IMR-90 (cell line): ENCODE measurements at regions not wholly inside any gene's neighbourhood (a gene's known extent, or its start where the extent isn't known, plus 50 kb on each side); places are given as distances from the start of the nearest gene placed in this dataset.

Experiments
- ATAC-seq: fragments of 200-7000 bp; cut with Tn5 transposase; 2 replicates; pipeline ENCODE4 v1.9.1; 2020; ENCODE audit warnings: low read depth, mild to moderate bottlenecking, moderate library complexity
- BruUV-seq: library from RNA; stranded (reverse); fragments of 400-500 nt; replicated peaks from 2 replicates; lab custom pipeline; 2021; lab: Mats Ljungman, UMichigan
- CTCF ChIA-PET: fragments of 300-600 bp; formaldehyde crosslinking; extraction: SDS; loops from one replicate; lab custom pipeline; 2021; ENCODE audit warnings: antibody characterized with exemption; lab: Yijun Ruan, JAX
- POLR2A ChIA-PET: fragments of 300-600 bp; sonication (Branson Sonifier 250); formaldehyde crosslinking; loops from one replicate; lab custom pipeline; 2022; ENCODE audit warnings: antibody characterized with exemption; ENCODE audit not compliant: unreplicated experiment; lab: Charles Lee
- DNase-seq: peaks from one replicate; pipeline ENCODE4 v3.0.0; 2013
- H2AFZ ChIP-seq: replicated peaks from 2 replicates; pipeline ENCODE3; 2013; ENCODE audit warnings: low read length, mild to moderate bottlenecking; ENCODE audit not compliant: poor library complexity
- H2AK5ac ChIP-seq: 2 replicates; pipeline ENCODE4 v1.6.1; 2013; ENCODE audit warnings: low read depth, low read length, inconsistent platforms
- H2AK9ac ChIP-seq: replicated peaks from 2 replicates; pipeline ENCODE3; 2013; ENCODE audit warnings: mild to moderate bottlenecking, low read depth, low read length, moderate library complexity; ENCODE audit not compliant: poor library complexity
- H2BK120ac ChIP-seq: 2 replicates; pipeline ENCODE4 v1.6.1; 2013; ENCODE audit warnings: low read depth, low read length, inconsistent platforms
- H2BK15ac ChIP-seq: 3 replicates; pipeline ENCODE4 v1.6.1; 2013; ENCODE audit warnings: low read depth, low read length, inconsistent platforms
- H2BK20ac ChIP-seq: 2 replicates; pipeline ENCODE4 v1.6.1; 2013; ENCODE audit warnings: low read depth, mild to moderate bottlenecking, inconsistent platforms, low read length, moderate library complexity
- H2BK5ac ChIP-seq: 2 replicates; pipeline ENCODE4 v1.6.1; 2013; ENCODE audit warnings: mild to moderate bottlenecking, low read depth, low read length, inconsistent platforms; ENCODE audit not compliant: poor library complexity, severe bottlenecking
- H3K14ac ChIP-seq: replicated peaks from 2 replicates; pipeline ENCODE4 v1.6.1; 2013; ENCODE audit warnings: low read depth, low read length, inconsistent platforms
- H3K18ac ChIP-seq: 2 replicates; pipeline ENCODE4 v1.6.1; 2013; ENCODE audit warnings: low read depth, low read length, control low read depth
- H3K23ac ChIP-seq: 2 replicates; pipeline ENCODE4 v1.6.1; 2013; ENCODE audit warnings: low read depth, low read length, inconsistent platforms
- H3K27ac ChIP-seq: 2 replicates; pipeline ENCODE4 v1.5.1; 2013; ENCODE audit warnings: mild to moderate bottlenecking, control low read depth, low read length; ENCODE audit not compliant: insufficient read depth
- H3K27me3 ChIP-seq: 2 replicates; pipeline ENCODE4 v1.6.1; 2013; ENCODE audit warnings: low read length; ENCODE audit not compliant: control insufficient read depth, insufficient read depth
- H3K36me3 ChIP-seq: 2 replicates; pipeline ENCODE4 v1.6.1; 2013; ENCODE audit warnings: low read length, mixed read lengths; ENCODE audit not compliant: control insufficient read depth, insufficient read depth
- H3K4ac ChIP-seq: 2 replicates; pipeline ENCODE4 v1.6.1; 2013; ENCODE audit warnings: low read depth, low read length, inconsistent platforms
- H3K4me1 ChIP-seq: 2 replicates; pipeline ENCODE4 v1.6.1; 2013; ENCODE audit warnings: low read length, mixed read lengths; ENCODE audit not compliant: control insufficient read depth, insufficient read depth
- H3K4me2 ChIP-seq: 2 replicates; pipeline ENCODE4 v1.6.1; 2013; ENCODE audit warnings: low read depth, mild to moderate bottlenecking, control low read depth, low read length, moderate library complexity
- H3K4me3 ChIP-seq: 2 replicates; pipeline ENCODE4 v1.5.1; 2013; ENCODE audit warnings: low read depth, mild to moderate bottlenecking, control low read depth, low read length, moderate library complexity; ENCODE audit not compliant: insufficient read depth
- H3K56ac ChIP-seq: 2 replicates; pipeline ENCODE4 v1.6.1; 2013; ENCODE audit warnings: low read length, inconsistent platforms; ENCODE audit not compliant: insufficient read depth; ENCODE audit errors: extremely low read depth
- H3K79me1 ChIP-seq, 2 experiments: 2 replicates each; pipeline ENCODE4 v1.6.1; 2013; ENCODE audit warnings: low read length in 2 of 2, inconsistent platforms in 1 of 2, low read depth in 1 of 2
- H3K9ac ChIP-seq: 2 replicates; pipeline ENCODE4 v1.6.1; 2013; ENCODE audit warnings: low read depth, low read length, control low read depth
- H3K9me1 ChIP-seq: 2 replicates; pipeline ENCODE4 v1.6.1; 2013; ENCODE audit warnings: low read length, inconsistent platforms; ENCODE audit not compliant: insufficient read depth
- H3K9me3 ChIP-seq: 2 replicates; pipeline ENCODE4 v1.6.1; 2013; ENCODE audit warnings: low read length; ENCODE audit not compliant: control insufficient read depth, insufficient read depth
- H4K20me1 ChIP-seq: 2 replicates; pipeline ENCODE4 v1.6.1; 2013; ENCODE audit warnings: low read length, inconsistent platforms; ENCODE audit not compliant: insufficient read depth
- H4K5ac ChIP-seq: 2 replicates; pipeline ENCODE4 v1.6.1; 2013; ENCODE audit warnings: mild to moderate bottlenecking, low read depth, low read length, control low read depth
- H4K8ac ChIP-seq, 2 experiments: 2 replicates each; pipeline ENCODE4 v1.6.1; 2013; ENCODE audit warnings: low read depth in 2 of 2, low read length in 2 of 2, control low read depth in 1 of 2, inconsistent platforms in 1 of 2
- H4K91ac ChIP-seq: 2 replicates; pipeline ENCODE4 v1.6.1; 2013; ENCODE audit warnings: low read depth, low read length, inconsistent platforms; ENCODE audit not compliant: insufficient read depth
- BHLHE40 ChIP-seq: fragments of 150-350 bp; IDR thresholded peaks from 2 replicates; pipeline ENCODE4 v1.6.1; 2016; ENCODE audit warnings: mild to moderate bottlenecking, low read depth, low read length
- CHD1 ChIP-seq: IDR thresholded peaks from 2 replicates; pipeline ENCODE4 v1.6.1; 2012; ENCODE audit warnings: low read depth, low read length, improper control_type of control experiment
- FOS ChIP-seq: fragments of 150-350 bp; IDR thresholded peaks from 2 replicates; pipeline ENCODE4 v1.6.1; 2016; ENCODE audit warnings: low read depth, low read length
- MAFK ChIP-seq: IDR thresholded peaks from 2 replicates; pipeline ENCODE4 v1.6.1; 2012; ENCODE audit warnings: low read depth, low read length, improper control_type of control experiment
- MAZ ChIP-seq: IDR thresholded peaks from 2 replicates; pipeline ENCODE4 v1.6.1; 2012; ENCODE audit warnings: low read depth, mild to moderate bottlenecking, low read length, improper control_type of control experiment, moderate library complexity, borderline replicate concordance
- MXI1 ChIP-seq: IDR thresholded peaks from 2 replicates; pipeline ENCODE4 v1.6.1; 2012; ENCODE audit warnings: low read depth, mild to moderate bottlenecking, low read length, moderate library complexity, borderline replicate concordance
- NFE2L2 ChIP-seq: fragments of 150-350 bp; IDR thresholded peaks from 2 replicates; pipeline ENCODE4 v1.6.1; 2016; ENCODE audit warnings: low read depth, mild to moderate bottlenecking, low read length
- POLR2A ChIP-seq: IDR thresholded peaks from 2 replicates; pipeline ENCODE4 v1.6.1; 2012; ENCODE audit warnings: mild to moderate bottlenecking, low read depth, low read length
- RAD21 ChIP-seq: IDR thresholded peaks from 2 replicates; pipeline ENCODE4 v1.6.1; 2012; ENCODE audit warnings: low read length, improper control_type of control experiment
- RCOR1 ChIP-seq: IDR thresholded peaks from 2 replicates; pipeline ENCODE4 v1.6.1; 2012; ENCODE audit warnings: mild to moderate bottlenecking, low read length, improper control_type of control experiment; ENCODE audit not compliant: insufficient replicate concordance
- RFX5 ChIP-seq: IDR thresholded peaks from 2 replicates; pipeline ENCODE4 v1.8.0; 2012; ENCODE audit warnings: low read depth, mild to moderate bottlenecking, low read length, moderate library complexity
- SMC3 ChIP-seq: fragments of 150-350 bp; IDR thresholded peaks from 2 replicates; pipeline ENCODE4 v1.6.1; 2016; ENCODE audit warnings: low read depth, mild to moderate bottlenecking, antibody characterized with exemption, low read length, moderate library complexity
- WGBS, 2 experiments: methylation state at CpG; one replicate each; pipeline versions ENCODE4 v1.1.5 to v1.1.7; 2013; ENCODE audit warnings: missing lambda C conversion rate in 2 of 2; ENCODE audit not compliant: insufficient read length in 1 of 2; ENCODE audit errors: extremely low coverage in 2 of 2; 5-methylcytosine and 5-hydroxymethylcytosine counted together
- dilution Hi-C: fragments of 300-500 bp; cut with HindIII; formaldehyde crosslinking; loops from one replicate; pipeline ENCODE4 v1.14.3; 2018; ENCODE audit warnings: low sequenced_read_pairs; ENCODE audit not compliant: unreplicated experiment
- in situ Hi-C: fragments of 300-500 bp; cut with MboI; formaldehyde crosslinking; loops from 3 replicates; pipeline ENCODE4 v1.14.3; 2019; ENCODE audit warnings: low sequenced_read_pairs, inconsistent platforms, mixed read lengths
- intact Hi-C: fragments of 100-400 bp; cut with micrococcal nuclease; formaldehyde crosslinking; loops from 2 replicates; pipeline ENCODE4 v1.10.0; 2022
- TF ChIP-seq, protein P1 (sequence below): fragments of 150-350 bp; IDR thresholded peaks from 2 replicates; pipeline ENCODE4 v1.6.1; 2017; ENCODE audit warnings: mild to moderate bottlenecking, antibody characterized with exemption, low read length, low read depth
- TF ChIP-seq, protein P2 (sequence below): fragments of 150-350 bp; IDR thresholded peaks from 2 replicates; pipeline ENCODE4 v1.6.1; 2016; ENCODE audit warnings: low read depth, mild to moderate bottlenecking, low read length, moderate library complexity, borderline replicate concordance
- TF ChIP-seq, protein P3 (sequence below): conservative IDR thresholded peaks from 2 replicates; pipeline ENCODE4 v1.5.1; 2012; ENCODE audit warnings: mild to moderate bottlenecking, low read depth, low read length, improper control_type of control experiment

DNA sequence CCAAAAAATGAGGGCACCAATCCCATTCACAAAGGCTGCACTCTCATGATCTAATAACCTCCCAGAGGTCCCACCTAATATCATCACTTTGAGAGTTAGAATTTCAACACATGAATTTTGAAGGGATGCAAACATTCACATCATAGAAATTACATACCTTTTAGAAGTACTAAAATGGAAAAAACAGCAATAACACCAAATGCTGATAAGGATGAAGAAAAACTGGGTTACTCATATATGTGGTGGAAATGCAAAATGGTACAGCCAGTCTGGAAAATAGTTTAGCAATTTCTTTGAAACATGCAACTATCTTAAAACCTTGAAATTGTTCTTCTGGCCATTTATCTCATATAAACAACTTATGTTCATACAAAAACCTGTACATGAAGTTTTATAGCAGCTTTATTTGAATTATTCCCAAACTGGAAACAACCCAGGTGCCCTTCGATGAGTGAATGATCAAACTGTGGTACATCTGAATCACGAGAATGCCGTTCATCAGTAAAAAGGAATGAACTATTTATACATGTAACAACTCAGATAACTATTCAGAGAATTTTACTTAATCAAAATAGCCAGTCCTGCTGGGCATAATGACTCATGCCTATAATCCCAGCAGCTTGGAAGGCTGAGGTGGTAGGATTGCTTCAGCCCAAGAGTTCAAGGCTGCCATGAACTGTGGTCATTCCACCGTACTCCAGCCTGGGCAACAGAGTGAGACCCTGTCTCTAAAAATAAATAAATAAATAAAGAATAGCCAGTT is 109.4 kb upstream of the SSTR1 start:
- BruUV-seq = no TSS peak
- Histone ChIP-seq H3K4me2 (no peak overlapping the region), H2AFZ (no peak overlapping the region), H2BK15ac (no peak overlapping the region; the same call in 2 of the 3 replicates), H3K4me1 (no peaks in the 10 kb centered on the region), H2AK9ac (no peak overlapping the region), H3K4ac (peak overlapping the region; percentile 45; the same call in 1 of the 2 replicates), H3K27ac (0 out of 2 replicates have a peak overlapping the region, but pooled peaks have one; percentile 20), H3K18ac (peak overlapping the region; percentile 97; the same call in 1 of the 2 replicates), H3K9me1 (no peaks in the 10 kb centered on the region), H2BK20ac (peak overlapping the region; percentile 75; the same call in 1 of the 2 replicates), H3K9ac (no peak overlapping the region), H3K9me3 (peaks cover 13% of the 10 kb centered on the region), H3K79me1 (no peaks in the 10 kb centered on the region), H4K5ac (peak overlapping the region; percentile 82; the same call in 1 of the 2 replicates), H2AK5ac (no peak overlapping the region), H2BK120ac (peak overlapping the region; percentile 75), H4K8ac (peak overlapping the region in 1 of 2 experiments; percentile 47; a peak in 2 of 4 replicates), H3K27me3 (no peaks in the 10 kb centered on the region), H3K36me3 (no peaks in the 10 kb centered on the region), H4K91ac (peak overlapping the region; percentile 67), H2BK5ac (peak overlapping the region; percentile 98), H3K56ac (0 out of 2 replicates have a peak overlapping the region, but pooled peaks have one; percentile 7), H3K14ac (no peak overlapping the region), H3K23ac (no peak overlapping the region), H3K4me3 (no peak overlapping the region), H4K20me1 (no peaks in the 10 kb centered on the region)
- in situ Hi-C loops = no loop called here
- dilution Hi-C loops = no loop called here
- peak; percentile 95 for DNase-seq
- intact Hi-C loops = no loop called here
- WGBS, 2 experiments = no CpG with 5 or more reads among the region's 4 CpGs
- POLR2A ChIA-PET = no interaction called here
- CTCF ChIA-PET = no interaction called here
- peak; percentile 96 for ATAC-seq
- no peak for TF ChIP-seq MAZ
- no peak for TF ChIP-seq NFE2L2
- TF ChIP-seq, protein P1, sequence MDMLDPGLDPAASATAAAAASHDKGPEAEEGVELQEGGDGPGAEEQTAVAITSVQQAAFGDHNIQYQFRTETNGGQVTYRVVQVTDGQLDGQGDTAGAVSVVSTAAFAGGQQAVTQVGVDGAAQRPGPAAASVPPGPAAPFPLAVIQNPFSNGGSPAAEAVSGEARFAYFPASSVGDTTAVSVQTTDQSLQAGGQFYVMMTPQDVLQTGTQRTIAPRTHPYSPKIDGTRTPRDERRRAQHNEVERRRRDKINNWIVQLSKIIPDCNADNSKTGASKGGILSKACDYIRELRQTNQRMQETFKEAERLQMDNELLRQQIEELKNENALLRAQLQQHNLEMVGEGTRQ = no peak
- TF ChIP-seq, protein P2, sequence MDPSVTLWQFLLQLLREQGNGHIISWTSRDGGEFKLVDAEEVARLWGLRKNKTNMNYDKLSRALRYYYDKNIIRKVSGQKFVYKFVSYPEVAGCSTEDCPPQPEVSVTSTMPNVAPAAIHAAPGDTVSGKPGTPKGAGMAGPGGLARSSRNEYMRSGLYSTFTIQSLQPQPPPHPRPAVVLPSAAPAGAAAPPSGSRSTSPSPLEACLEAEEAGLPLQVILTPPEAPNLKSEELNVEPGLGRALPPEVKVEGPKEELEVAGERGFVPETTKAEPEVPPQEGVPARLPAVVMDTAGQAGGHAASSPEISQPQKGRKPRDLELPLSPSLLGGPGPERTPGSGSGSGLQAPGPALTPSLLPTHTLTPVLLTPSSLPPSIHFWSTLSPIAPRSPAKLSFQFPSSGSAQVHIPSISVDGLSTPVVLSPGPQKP = no peak
- TF ChIP-seq SMC3 = no peak
- peak; percentile 80 for TF ChIP-seq FOS
- TF ChIP-seq, protein P3, sequence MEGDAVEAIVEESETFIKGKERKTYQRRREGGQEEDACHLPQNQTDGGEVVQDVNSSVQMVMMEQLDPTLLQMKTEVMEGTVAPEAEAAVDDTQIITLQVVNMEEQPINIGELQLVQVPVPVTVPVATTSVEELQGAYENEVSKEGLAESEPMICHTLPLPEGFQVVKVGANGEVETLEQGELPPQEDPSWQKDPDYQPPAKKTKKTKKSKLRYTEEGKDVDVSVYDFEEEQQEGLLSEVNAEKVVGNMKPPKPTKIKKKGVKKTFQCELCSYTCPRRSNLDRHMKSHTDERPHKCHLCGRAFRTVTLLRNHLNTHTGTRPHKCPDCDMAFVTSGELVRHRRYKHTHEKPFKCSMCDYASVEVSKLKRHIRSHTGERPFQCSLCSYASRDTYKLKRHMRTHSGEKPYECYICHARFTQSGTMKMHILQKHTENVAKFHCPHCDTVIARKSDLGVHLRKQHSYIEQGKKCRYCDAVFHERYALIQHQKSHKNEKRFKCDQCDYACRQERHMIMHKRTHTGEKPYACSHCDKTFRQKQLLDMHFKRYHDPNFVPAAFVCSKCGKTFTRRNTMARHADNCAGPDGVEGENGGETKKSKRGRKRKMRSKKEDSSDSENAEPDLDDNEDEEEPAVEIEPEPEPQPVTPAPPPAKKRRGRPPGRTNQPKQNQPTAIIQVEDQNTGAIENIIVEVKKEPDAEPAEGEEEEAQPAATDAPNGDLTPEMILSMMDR = no peak
- peak; percentile 71 for TF ChIP-seq BHLHE40
- TF ChIP-seq RCOR1 = peak; percentile 58
- TF ChIP-seq MXI1 = no peak
- TF ChIP-seq MAFK = no peak
- no peak for TF ChIP-seq RAD21
- TF ChIP-seq RFX5 = no peak
- TF ChIP-seq CHD1 = no peak
- no peak for TF ChIP-seq POLR2A
